ENCODE measurements at regions not wholly inside any gene's neighbourhood (a gene's known extent, or its start where the extent isn't known, plus 50 kb on each side); places are given as distances from the start of the nearest gene placed in this dataset.

DNA sequence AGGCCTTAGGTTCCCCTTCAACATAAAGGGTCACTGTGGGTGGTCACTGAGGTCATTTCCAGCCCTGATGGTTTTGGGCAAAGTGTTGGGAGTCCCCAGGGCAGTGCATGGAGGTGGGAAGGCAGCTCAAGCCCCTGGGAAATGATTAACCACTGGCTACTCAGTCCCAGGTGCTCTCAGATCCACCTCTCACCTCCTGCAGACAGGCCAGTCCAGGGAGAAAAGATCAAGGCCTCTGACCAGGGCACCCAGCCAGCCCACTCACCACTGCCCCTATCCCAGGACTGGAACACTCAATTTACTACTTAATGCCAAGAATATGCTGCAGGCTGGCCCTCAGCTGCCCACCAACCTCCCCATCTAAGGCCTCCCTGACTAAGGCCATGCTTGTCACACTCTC lies 1307.9 kb downstream of the UQCRFS1 start:
- TF ChIP-seq, protein P1, sequence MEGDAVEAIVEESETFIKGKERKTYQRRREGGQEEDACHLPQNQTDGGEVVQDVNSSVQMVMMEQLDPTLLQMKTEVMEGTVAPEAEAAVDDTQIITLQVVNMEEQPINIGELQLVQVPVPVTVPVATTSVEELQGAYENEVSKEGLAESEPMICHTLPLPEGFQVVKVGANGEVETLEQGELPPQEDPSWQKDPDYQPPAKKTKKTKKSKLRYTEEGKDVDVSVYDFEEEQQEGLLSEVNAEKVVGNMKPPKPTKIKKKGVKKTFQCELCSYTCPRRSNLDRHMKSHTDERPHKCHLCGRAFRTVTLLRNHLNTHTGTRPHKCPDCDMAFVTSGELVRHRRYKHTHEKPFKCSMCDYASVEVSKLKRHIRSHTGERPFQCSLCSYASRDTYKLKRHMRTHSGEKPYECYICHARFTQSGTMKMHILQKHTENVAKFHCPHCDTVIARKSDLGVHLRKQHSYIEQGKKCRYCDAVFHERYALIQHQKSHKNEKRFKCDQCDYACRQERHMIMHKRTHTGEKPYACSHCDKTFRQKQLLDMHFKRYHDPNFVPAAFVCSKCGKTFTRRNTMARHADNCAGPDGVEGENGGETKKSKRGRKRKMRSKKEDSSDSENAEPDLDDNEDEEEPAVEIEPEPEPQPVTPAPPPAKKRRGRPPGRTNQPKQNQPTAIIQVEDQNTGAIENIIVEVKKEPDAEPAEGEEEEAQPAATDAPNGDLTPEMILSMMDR (IDR thresholded peaks at IDR 0.05 in 4 of 5, conservative IDR thresholded peaks at IDR 0.05 in 1 of 5), result no peak
- no peak for TF ChIP-seq POLR2A (IDR thresholded peaks at IDR 0.05)

Measured in gastrocnemius medialis (tissue), 4 donors.